ENCODE measurements at regions not wholly inside any gene's neighbourhood (a gene's known extent, or its start where the extent isn't known, plus 50 kb on each side); places are given as distances from the start of the nearest gene placed in this dataset.

- no peaks in the 10 kb centered on the region for H3K27me3 ChIP-seq (ENCODE audit: control insufficient read depth, extremely low read depth, insufficient read depth, low read length)
- dilution Hi-C loops (cut with MboI; ENCODE audit: extremely low pct_ligation_motif_present, low sequenced_read_pairs), result no loop called here
- no peaks in the 10 kb centered on the region for H3K4me1 ChIP-seq (ENCODE audit: control insufficient read depth, extremely low read depth, insufficient read depth, low read length)
- H3K4me2 ChIP-seq (ENCODE audit: control insufficient read depth, extremely low read depth, insufficient read depth, low read depth, low read length), result no peak overlapping the region
- no peaks in the 10 kb centered on the region for H3K79me2 ChIP-seq (ENCODE audit: control insufficient read depth, insufficient read depth, low read length)
- no peak overlapping the region for H3K27ac ChIP-seq (ENCODE audit: control insufficient read depth, insufficient read depth, low read length)
- TF ChIP-seq CTCF (optimal IDR thresholded peaks at IDR 0.05 in 1 of 3, IDR thresholded peaks at IDR 0.05 in 1 of 3, conservative IDR thresholded peaks at IDR 0.05 in 1 of 3; ENCODE audit: extremely low read depth in 1 of 3, insufficient read depth in 2 of 3, low read length in 3 of 3) (no peak), EZH2 (IDR thresholded peaks at IDR 0.05; ENCODE audit: low read length) (no peak)
- H3K9ac ChIP-seq (ENCODE audit: control insufficient read depth, extremely low read depth, insufficient read depth, low read length), result no peak overlapping the region
- H3K9me3 ChIP-seq (ENCODE audit: control insufficient read depth, low read depth, low read length), result no peaks in the 10 kb centered on the region
- FAIRE-seq (no peak), DNase-seq (ENCODE audit: low read depth, low spot score) (no peak)
- no peak overlapping the region for H3K4me3 ChIP-seq (ENCODE audit: control insufficient read depth in 2 of 3, extremely low read depth in 1 of 3, insufficient read depth in 2 of 3, low read depth in 1 of 3, low read length in 3 of 3)
- H3K36me3 ChIP-seq (ENCODE audit: control insufficient read depth in 2 of 2, extremely low read depth in 1 of 2, insufficient read depth in 2 of 2, low read length in 2 of 2), result no peaks in the 10 kb centered on the region
- H3K9me1 ChIP-seq (ENCODE audit: control insufficient read depth, extremely low read depth, insufficient read depth, low read length), result no peaks in the 10 kb centered on the region
- no peak overlapping the region for H2AFZ ChIP-seq (ENCODE audit: control insufficient read depth, low read length)
- H4K20me1 ChIP-seq (ENCODE audit: control insufficient read depth, extremely low read depth, insufficient read depth, low read length), result no peaks in the 10 kb centered on the region
Observed at GRCh38 chr1:221292652-221293051, 413.4 kb downstream of the HLX start.

GRCh38 chr1:221294242-221294641 is 415.0 kb downstream of the HLX start:
- Histone ChIP-seq H3K27ac (ENCODE audit: control insufficient read depth, insufficient read depth, low read length) (no peak overlapping the region), H2AFZ (ENCODE audit: control insufficient read depth, low read length) (no peak overlapping the region), H3K4me2 (ENCODE audit: control insufficient read depth, extremely low read depth, insufficient read depth, low read depth, low read length) (no peak overlapping the region), H3K4me1 (ENCODE audit: control insufficient read depth, extremely low read depth, insufficient read depth, low read length) (no peaks in the 10 kb centered on the region), H3K79me2 (ENCODE audit: control insufficient read depth, insufficient read depth, low read length) (no peaks in the 10 kb centered on the region), H3K27me3 (ENCODE audit: control insufficient read depth, extremely low read depth, insufficient read depth, low read length) (no peaks in the 10 kb centered on the region), H3K9me1 (ENCODE audit: control insufficient read depth, extremely low read depth, insufficient read depth, low read length) (no peaks in the 10 kb centered on the region), H4K20me1 (ENCODE audit: control insufficient read depth, extremely low read depth, insufficient read depth, low read length) (no peaks in the 10 kb centered on the region), H3K36me3 (ENCODE audit: control insufficient read depth in 2 of 2, extremely low read depth in 1 of 2, insufficient read depth in 2 of 2, low read length in 2 of 2) (no peaks in the 10 kb centered on the region), H3K9me3 (ENCODE audit: control insufficient read depth, low read depth, low read length) (no peaks in the 10 kb centered on the region), H3K9ac (ENCODE audit: control insufficient read depth, extremely low read depth, insufficient read depth, low read length) (no peak overlapping the region), H3K4me3 (ENCODE audit: control insufficient read depth in 2 of 3, extremely low read depth in 1 of 3, insufficient read depth in 2 of 3, low read depth in 1 of 3, low read length in 3 of 3) (no peak overlapping the region)
- TF ChIP-seq EZH2 (IDR thresholded peaks at IDR 0.05; ENCODE audit: low read length), result no peak
- TF ChIP-seq CTCF (optimal IDR thresholded peaks at IDR 0.05 in 1 of 3, IDR thresholded peaks at IDR 0.05 in 1 of 3, conservative IDR thresholded peaks at IDR 0.05 in 1 of 3; ENCODE audit: extremely low read depth in 1 of 3, insufficient read depth in 2 of 3, low read length in 3 of 3), result no peak
- dilution Hi-C loops (cut with MboI; ENCODE audit: extremely low pct_ligation_motif_present, low sequenced_read_pairs), result no loop called here
- no peak for DNase-seq (ENCODE audit: low read depth, low spot score)
- FAIRE-seq, result no peak
